Prostate gland (tissue), 2 donors: ENCODE measurements at regions not wholly inside any gene's neighbourhood (a gene's known extent, or its start where the extent isn't known, plus 50 kb on each side); places are given as distances from the start of the nearest gene placed in this dataset.
"Not testable (repeated sequence)": the region's sequence is repeated elsewhere in the genome, so short reads cannot be mapped to it uniquely, and the experiment has no call there.

ENCODE experiments used
- CTCF ChIP-seq, 4 experiments: fragments of 200-600 bp in 2 of 4; fragments of 450-650 bp in 2 of 4; sonication (generic) in 2 of 4; IDR thresholded peaks; 1 replicate in 3 of 4; 2 replicates in 1 of 4; pipeline ENCODE4 v1.5.1; 2016 to 2019; ENCODE audit warnings: antibody characterized with exemption in 4 of 4, mild to moderate bottlenecking in 2 of 4, moderate library complexity in 2 of 4
- POLR2A ChIP-seq: fragments of 450-650 bp; IDR thresholded peaks from one replicate; pipeline ENCODE4 v1.6.1; 2016; ENCODE audit warnings: antibody characterized with exemption, mild to moderate bottlenecking
- POLR2AphosphoS5 ChIP-seq: sonication (generic); formaldehyde crosslinking; IDR thresholded peaks from one replicate; pipeline ENCODE4 v1.6.1; 2017; ENCODE audit warnings: antibody characterized with exemption

GRCh38 chr1:842799-843198, 80.9 kb upstream of the SAMD11 start:
- not testable (repeated sequence) for TF ChIP-seq POLR2A; CTCF (IDR thresholded peaks at IDR 0.05); POLR2AphosphoS5
